Neural progenitor cell (in vitro differentiated cells): ENCODE measurements at regions not wholly inside any gene's neighbourhood (a gene's known extent, or its start where the extent isn't known, plus 50 kb on each side); places are given as distances from the start of the nearest gene placed in this dataset.

Source experiments
- CTCF ChIP-seq: fragments of 200-600 bp; sonication (generic); IDR thresholded peaks from 2 replicates; pipeline ENCODE4 v1.5.1; 2017; ENCODE audit warnings: antibody characterized with exemption, mild to moderate bottlenecking
- EZH2 ChIP-seq: fragments of 200-600 bp; sonication (generic); IDR thresholded peaks from 2 replicates; pipeline ENCODE4 v1.6.1; 2017; ENCODE audit warnings: antibody characterized with exemption, mild to moderate bottlenecking, moderate library complexity
- EZH2phosphoT487 ChIP-seq: fragments of 200-600 bp; sonication (generic); IDR thresholded peaks from 2 replicates; pipeline ENCODE4 v1.6.1; 2017; ENCODE audit warnings: antibody characterized with exemption

GRCh38 chr2:160555420-160556071 lies 61.9 kb upstream of the RBMS1 start:
- no peak for TF ChIP-seq CTCF
- TF ChIP-seq EZH2: no peak
- no peak for TF ChIP-seq EZH2phosphoT487
